Fibroblast of lung (primary cell): ENCODE measurements at regions not wholly inside any gene's neighbourhood (a gene's known extent, or its start where the extent isn't known, plus 50 kb on each side); places are given as distances from the start of the nearest gene placed in this dataset.
A peak's percentile ranks its signal among the peaks of the same experiment; 100 is the strongest.

ENCODE experiments used
- DNase-seq, 2 donors: peaks; one replicate each; pipeline versions ENCODE4 v3.0.0 to v3.0.0-alpha.2; 2010; ENCODE audit warnings: low read depth in 2 of 2
- H2AFZ ChIP-seq: 2 replicates; pipeline ENCODE4 v1.5.1; 2012; ENCODE audit warnings: low read length, control low read depth, inconsistent platforms
- H3K27ac ChIP-seq: 2 replicates; pipeline ENCODE4 v1.5.1; 2011; ENCODE audit warnings: low read length, control low read depth; ENCODE audit not compliant: insufficient read depth
- H3K27me3 ChIP-seq: 2 replicates; pipeline ENCODE4 v1.5.1; 2011; ENCODE audit warnings: mild to moderate bottlenecking, low read length; ENCODE audit not compliant: control insufficient read depth, insufficient read depth
- H3K36me3 ChIP-seq: 2 replicates; pipeline ENCODE4 v1.5.1; 2011; ENCODE audit warnings: low read length; ENCODE audit not compliant: control insufficient read depth, insufficient read depth
- H3K4me1 ChIP-seq: 2 replicates; pipeline ENCODE4 v1.5.1; 2011; ENCODE audit warnings: low read length; ENCODE audit not compliant: control insufficient read depth, insufficient read depth; ENCODE audit errors: extremely low read depth
- H3K4me2 ChIP-seq: 2 replicates; pipeline ENCODE4 v1.5.1; 2011; ENCODE audit warnings: low read length, control low read depth; ENCODE audit not compliant: insufficient read depth; ENCODE audit errors: extremely low read depth
- H3K4me3 ChIP-seq, 4 experiments: fragments of 200-600 bp in 1 of 4; sonication (generic) in 1 of 4; replicated peaks in 1 of 4; 2 replicates each; pipeline ENCODE4 v1.5.1; 2011 to 2016; ENCODE audit warnings: low read length in 4 of 4, low read depth in 3 of 4, mild to moderate bottlenecking in 3 of 4, control low read depth in 2 of 4, inconsistent platforms in 1 of 4, mixed read lengths in 1 of 4; ENCODE audit not compliant: insufficient read depth in 1 of 4; ENCODE audit errors: control extremely low read depth in 1 of 4
- H3K79me2 ChIP-seq: 2 replicates; pipeline ENCODE4 v1.5.1; 2012; ENCODE audit warnings: mild to moderate bottlenecking, low read length, inconsistent platforms; ENCODE audit not compliant: control insufficient read depth, insufficient read depth
- H3K9ac ChIP-seq: 2 replicates; pipeline ENCODE4 v1.5.1; 2011; ENCODE audit warnings: mild to moderate bottlenecking, low read length, control low read depth; ENCODE audit not compliant: insufficient read depth
- H3K9me3 ChIP-seq: 2 replicates; pipeline ENCODE4 v1.5.1; 2012; ENCODE audit warnings: low read depth, low read length; ENCODE audit not compliant: control insufficient read depth, insufficient read depth
- H4K20me1 ChIP-seq: 2 replicates; pipeline ENCODE4 v1.5.1; 2011; ENCODE audit warnings: low read length; ENCODE audit not compliant: control insufficient read depth, insufficient read depth; ENCODE audit errors: extremely low read depth
- EZH2 ChIP-seq: IDR thresholded peaks from 2 replicates; pipeline ENCODE4 v1.5.1; 2012; ENCODE audit warnings: low read length, control low read depth, mild to moderate bottlenecking; ENCODE audit errors: missing control alignments
- TF ChIP-seq, protein P1 (sequence below), 2 donors: IDR thresholded peaks in 1 of 2; conservative IDR thresholded peaks in 1 of 2; 1 replicate in 1 of 2; 2 replicates in 1 of 2; pipeline ENCODE4 v1.5.1; 2011 to 2012; ENCODE audit warnings: low read length in 2 of 2, control low read depth in 1 of 2, inconsistent platforms in 1 of 2, low read depth in 1 of 2, mild to moderate bottlenecking in 1 of 2

DNA sequence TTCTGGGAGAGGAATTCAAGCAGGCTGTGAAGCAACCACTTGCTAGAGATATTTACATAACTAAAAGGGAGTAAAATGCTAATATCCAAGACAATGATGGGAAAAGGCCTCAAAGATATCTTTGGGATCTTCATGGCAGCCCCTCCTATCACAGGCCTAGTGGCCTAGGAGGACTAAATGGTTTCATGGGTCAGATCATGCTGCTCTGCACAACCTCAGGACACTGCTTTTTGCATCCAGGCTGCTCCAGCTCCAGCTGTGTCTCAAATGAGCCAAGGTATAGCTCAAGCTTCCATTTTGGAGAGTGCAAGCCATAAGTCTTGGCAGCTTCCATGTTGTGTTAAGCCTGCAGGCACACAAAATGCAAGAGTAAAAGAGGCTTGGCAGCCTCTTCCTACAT lies 195.6 kb upstream of the SSTR1 start:
- H3K36me3 ChIP-seq, result no peaks in the 10 kb centered on the region
- H4K20me1 ChIP-seq, result no peaks in the 10 kb centered on the region
- H3K27ac ChIP-seq, result no peak overlapping the region
- no peak for TF ChIP-seq EZH2
- TF ChIP-seq, protein P1, sequence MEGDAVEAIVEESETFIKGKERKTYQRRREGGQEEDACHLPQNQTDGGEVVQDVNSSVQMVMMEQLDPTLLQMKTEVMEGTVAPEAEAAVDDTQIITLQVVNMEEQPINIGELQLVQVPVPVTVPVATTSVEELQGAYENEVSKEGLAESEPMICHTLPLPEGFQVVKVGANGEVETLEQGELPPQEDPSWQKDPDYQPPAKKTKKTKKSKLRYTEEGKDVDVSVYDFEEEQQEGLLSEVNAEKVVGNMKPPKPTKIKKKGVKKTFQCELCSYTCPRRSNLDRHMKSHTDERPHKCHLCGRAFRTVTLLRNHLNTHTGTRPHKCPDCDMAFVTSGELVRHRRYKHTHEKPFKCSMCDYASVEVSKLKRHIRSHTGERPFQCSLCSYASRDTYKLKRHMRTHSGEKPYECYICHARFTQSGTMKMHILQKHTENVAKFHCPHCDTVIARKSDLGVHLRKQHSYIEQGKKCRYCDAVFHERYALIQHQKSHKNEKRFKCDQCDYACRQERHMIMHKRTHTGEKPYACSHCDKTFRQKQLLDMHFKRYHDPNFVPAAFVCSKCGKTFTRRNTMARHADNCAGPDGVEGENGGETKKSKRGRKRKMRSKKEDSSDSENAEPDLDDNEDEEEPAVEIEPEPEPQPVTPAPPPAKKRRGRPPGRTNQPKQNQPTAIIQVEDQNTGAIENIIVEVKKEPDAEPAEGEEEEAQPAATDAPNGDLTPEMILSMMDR (conservative IDR thresholded peaks at IDR 0.05 in 1 of 2, IDR thresholded peaks at IDR 0.05 in 1 of 2; ENCODE audit: low read depth in 1 of 2, low read length in 2 of 2), result no peak
- H3K4me3 ChIP-seq, result no peak overlapping the region
- H3K9me3 ChIP-seq, result no peaks in the 10 kb centered on the region
- DNase-seq, result no peak
- H3K9ac ChIP-seq, result no peak overlapping the region
- no peaks in the 10 kb centered on the region for H3K27me3 ChIP-seq
- H3K4me1 ChIP-seq, result no peaks in the 10 kb centered on the region
- no peak overlapping the region for H2AFZ ChIP-seq
- no peaks in the 10 kb centered on the region for H3K79me2 ChIP-seq
- H3K4me2 ChIP-seq, result no peak overlapping the region

DNA sequence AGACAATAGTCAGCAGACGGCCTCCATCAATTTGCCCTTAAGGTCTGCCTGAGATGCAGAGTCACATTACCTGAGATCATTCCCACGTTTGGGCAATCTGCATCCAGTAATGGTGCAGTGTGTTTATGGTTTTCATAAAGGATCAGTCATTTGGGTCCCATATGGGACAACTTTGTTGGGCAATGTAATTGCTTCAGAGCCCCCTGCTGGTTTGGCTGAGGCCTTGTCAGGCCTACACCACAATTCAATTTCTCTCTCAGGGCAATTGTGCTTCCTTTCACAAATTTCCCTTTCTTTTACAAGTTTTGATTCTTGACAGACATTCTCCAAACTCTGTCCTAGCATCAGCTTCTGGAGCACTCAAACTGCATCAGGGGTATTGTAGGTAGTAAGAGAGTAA lies 191.2 kb upstream of the SSTR1 start:
- DNase-seq, result no peak
- Histone ChIP-seq H3K4me2 (no peak overlapping the region), H2AFZ (no peak overlapping the region), H3K79me2 (no peaks in the 10 kb centered on the region), H3K27me3 (no peaks in the 10 kb centered on the region), H3K9ac (no peak overlapping the region), H3K4me1 (no peaks in the 10 kb centered on the region), H4K20me1 (no peaks in the 10 kb centered on the region), H3K36me3 (no peaks in the 10 kb centered on the region), H3K9me3 (no peaks in the 10 kb centered on the region), H3K27ac (no peak overlapping the region), H3K4me3 (no peak overlapping the region)
- TF ChIP-seq EZH2, result no peak
- TF ChIP-seq, protein P1 (conservative IDR thresholded peaks at IDR 0.05 in 1 of 2, IDR thresholded peaks at IDR 0.05 in 1 of 2; ENCODE audit: low read depth in 1 of 2, low read length in 2 of 2), result peak; percentile 23 to 45

DNA sequence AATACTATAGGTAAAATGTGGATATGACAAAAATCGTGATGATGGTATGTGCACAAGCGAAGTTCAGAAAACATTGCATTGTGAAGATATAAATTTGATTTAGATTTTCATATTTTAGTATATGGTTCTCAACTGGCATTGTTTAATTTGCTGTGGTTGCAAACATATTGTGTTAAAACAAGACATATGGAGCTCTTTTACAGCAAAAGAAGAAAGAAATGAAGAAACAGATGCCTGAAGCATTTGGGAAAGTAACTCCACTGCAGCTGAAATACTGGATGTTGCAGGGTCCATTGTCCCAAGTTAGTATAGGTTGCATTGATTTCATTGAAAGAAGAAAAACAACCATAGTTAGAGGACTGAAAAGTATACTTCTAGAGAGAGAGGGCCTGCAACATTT lies 185.8 kb upstream of the SSTR1 start:
- no peaks in the 10 kb centered on the region for H4K20me1 ChIP-seq
- no peak overlapping the region for H3K4me2 ChIP-seq
- H3K27ac ChIP-seq, result no peak overlapping the region
- no peaks in the 10 kb centered on the region for H3K27me3 ChIP-seq
- H2AFZ ChIP-seq, result no peak overlapping the region
- H3K4me1 ChIP-seq, result no peaks in the 10 kb centered on the region
- H3K4me3 ChIP-seq, result no peak overlapping the region
- no peaks in the 10 kb centered on the region for H3K9me3 ChIP-seq
- no peak for DNase-seq
- no peaks in the 10 kb centered on the region for H3K36me3 ChIP-seq
- no peak for TF ChIP-seq EZH2
- TF ChIP-seq, protein P1 (conservative IDR thresholded peaks at IDR 0.05 in 1 of 2, IDR thresholded peaks at IDR 0.05 in 1 of 2; ENCODE audit: low read depth in 1 of 2, low read length in 2 of 2), result no peak
- no peak overlapping the region for H3K9ac ChIP-seq
- no peaks in the 10 kb centered on the region for H3K79me2 ChIP-seq
